ENCODE measurements at regions not wholly inside any gene's neighbourhood (a gene's known extent, or its start where the extent isn't known, plus 50 kb on each side); places are given as distances from the start of the nearest gene placed in this dataset.

- DNase-seq, result no peak
- WGBS (ENCODE audit: insufficient coverage), result no CpG with 5 or more reads among the region's 1 CpG
- no peak overlapping the region for H3K4me3 Mint-ChIP-seq
These were observed 258.1 kb upstream of the C1orf87 start for GRCh38 chr1:60331647-60332046.

GRCh38 chr1:60329651-60330050 is 256.1 kb upstream of the C1orf87 start:
- Mint-ChIP-seq H3K27ac (no peak overlapping the region), H3K27me3 (ENCODE audit: low read depth in 3 of 3) (peaks cover 0 to 2% (median 0%) of the 10 kb centered on the region in 3 donors), H3K4me1 (no peaks in the 10 kb centered on the region), H3K9me3 (peaks cover 6 to 33% (median 10%) of the 10 kb centered on the region in 7 donors), H3K4me3 (no peak overlapping the region), H3K36me3 (no peaks in the 10 kb centered on the region)
- peaks cover 0 to 3% of the 10 kb centered on the region in 2 donors for H3K9me3 ChIP-seq (replicated peaks in 1 of 2; ENCODE audit: control insufficient read depth in 1 of 2, insufficient read depth in 1 of 2, low read length in 2 of 2)
- intact Hi-C loops (cut with micrococcal nuclease), result no loop called here
- H3K27ac ChIP-seq (ENCODE audit: low read depth in 1 of 2, low read length in 2 of 2), result no peak overlapping the region
- no peak overlapping the region for H3K4me2 ChIP-seq (replicated peaks; ENCODE audit: extremely low read depth, low read length, poor library complexity, severe bottlenecking)
- H3K9ac ChIP-seq (ENCODE audit: insufficient read depth, low read length, poor library complexity, severe bottlenecking), result no peak overlapping the region
- no peak for TF ChIP-seq CTCF (IDR thresholded peaks at IDR 0.05)
- WGBS (ENCODE audit: insufficient coverage), result no CpG with 5 or more reads among the region's 2 CpGs
- no peaks in the 10 kb centered on the region for H4K20me1 ChIP-seq (ENCODE audit: insufficient read depth, low read length)
- H2AFZ ChIP-seq (ENCODE audit: insufficient read depth, low read depth, low read length, poor library complexity, severe bottlenecking), result no peak overlapping the region
- no peak for DNase-seq
- H3K79me2 ChIP-seq (ENCODE audit: insufficient read depth, low read length), result no peaks in the 10 kb centered on the region
- H3K4me3 ChIP-seq (replicated peaks in 1 of 3; ENCODE audit: low read depth in 2 of 3, low read length in 3 of 3), result no peak overlapping the region
- no peaks in the 10 kb centered on the region for H3K36me3 ChIP-seq (replicated peaks in 1 of 2; ENCODE audit: control insufficient read depth in 1 of 2, insufficient read depth in 2 of 2, low read length in 2 of 2)
- no peaks in the 10 kb centered on the region for H3K27me3 ChIP-seq (ENCODE audit: control insufficient read depth in 2 of 2, insufficient read depth in 2 of 2, low read length in 2 of 2)
- no peaks in the 10 kb centered on the region for H3K4me1 ChIP-seq (ENCODE audit: control insufficient read depth in 1 of 2, insufficient read depth in 2 of 2, low read length in 2 of 2)

More at GRCh38 chr1:60331647-60332046, 258.1 kb upstream of the C1orf87 start:
- Histone ChIP-seq H3K36me3 (replicated peaks in 1 of 2; ENCODE audit: control insufficient read depth in 1 of 2, insufficient read depth in 2 of 2, low read length in 2 of 2) (no peaks in the 10 kb centered on the region), H2AFZ (ENCODE audit: insufficient read depth, low read depth, low read length, poor library complexity, severe bottlenecking) (no peak overlapping the region), H3K27ac (ENCODE audit: low read depth in 1 of 2, low read length in 2 of 2) (no peak overlapping the region), H4K20me1 (ENCODE audit: insufficient read depth, low read length) (no peaks in the 10 kb centered on the region), H3K27me3 (ENCODE audit: control insufficient read depth in 2 of 2, insufficient read depth in 2 of 2, low read length in 2 of 2) (no peaks in the 10 kb centered on the region), H3K4me2 (replicated peaks; ENCODE audit: extremely low read depth, low read length, poor library complexity, severe bottlenecking) (no peak overlapping the region), H3K9ac (ENCODE audit: insufficient read depth, low read length, poor library complexity, severe bottlenecking) (no peak overlapping the region), H3K4me1 (ENCODE audit: control insufficient read depth in 1 of 2, insufficient read depth in 2 of 2, low read length in 2 of 2) (no peaks in the 10 kb centered on the region), H3K79me2 (ENCODE audit: insufficient read depth, low read length) (no peaks in the 10 kb centered on the region), H3K4me3 (replicated peaks in 1 of 3; ENCODE audit: low read depth in 2 of 3, low read length in 3 of 3) (no peak overlapping the region), H3K9me3 (replicated peaks in 1 of 2; ENCODE audit: control insufficient read depth in 1 of 2, insufficient read depth in 1 of 2, low read length in 2 of 2) (peaks cover 0 to 3% of the 10 kb centered on the region in 2 donors)
- no peak for TF ChIP-seq CTCF (IDR thresholded peaks at IDR 0.05)
- Mint-ChIP-seq H3K27ac (no peak overlapping the region), H3K27me3 (ENCODE audit: low read depth in 3 of 3) (peaks cover 0 to 2% (median 2%) of the 10 kb centered on the region in 3 donors), H3K9me3 (peaks cover 3 to 25% (median 6%) of the 10 kb centered on the region in 7 donors), H3K4me1 (no peaks in the 10 kb centered on the region), H3K36me3 (no peaks in the 10 kb centered on the region)
- intact Hi-C loops (cut with micrococcal nuclease), result no loop called here
